ENCODE measurements at regions not wholly inside any gene's neighbourhood (a gene's known extent, or its start where the extent isn't known, plus 50 kb on each side); places are given as distances from the start of the nearest gene placed in this dataset.

DNA sequence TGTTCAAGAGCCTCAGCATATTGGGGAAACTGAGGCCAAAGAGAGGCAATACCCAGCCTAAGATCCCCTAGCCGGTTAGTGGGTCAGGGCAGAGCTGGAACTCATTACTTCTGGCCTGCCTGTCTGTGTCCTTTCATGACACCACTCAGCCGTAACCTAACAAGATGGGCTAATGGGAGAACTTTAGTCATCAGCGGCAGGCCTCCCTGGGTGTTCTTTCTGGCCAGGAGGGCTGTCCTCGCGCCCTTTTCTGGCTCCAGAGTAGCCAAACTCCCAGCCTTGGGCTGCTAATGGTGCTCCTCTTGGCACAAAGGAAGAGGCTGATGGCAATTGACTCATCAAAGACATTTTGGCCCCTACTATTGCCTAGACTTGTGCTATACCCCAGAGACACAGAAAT is 76.6 kb downstream of the NCR2 start:
- H3K27ac ChIP-seq (ENCODE audit: extremely low read depth, low read depth, low read length): no peak overlapping the region
- H3K9me3 ChIP-seq (ENCODE audit: control insufficient read depth, insufficient read depth, low read depth, low read length): no peaks in the 10 kb centered on the region
- TF ChIP-seq ZNF423 (tag by site-specific recombination; IDR thresholded peaks at IDR 0.05) (no peak), GLIS1 (tag by site-specific recombination; IDR thresholded peaks at IDR 0.05) (peak; percentile 74)
- ChIA-PET CTCF (interaction anchor here (0.9 to 2.5 kb wide), 3 partner anchors 11 to 43 kb away, joined by 4 to 18 read pairs (median 5); no protein-coding TSS in a partner anchor), POLR2A (no interaction called here)
- H3K36me3 ChIP-seq (ENCODE audit: control insufficient read depth in 2 of 2, insufficient read depth in 1 of 2, low read length in 2 of 2): no peaks in the 10 kb centered on the region
- H3K4me1 ChIP-seq (ENCODE audit: control insufficient read depth, insufficient read depth, low read length): no peaks in the 10 kb centered on the region
- no peak overlapping the region for H3K4me3 ChIP-seq (ENCODE audit: low read depth, low read length)

DNA sequence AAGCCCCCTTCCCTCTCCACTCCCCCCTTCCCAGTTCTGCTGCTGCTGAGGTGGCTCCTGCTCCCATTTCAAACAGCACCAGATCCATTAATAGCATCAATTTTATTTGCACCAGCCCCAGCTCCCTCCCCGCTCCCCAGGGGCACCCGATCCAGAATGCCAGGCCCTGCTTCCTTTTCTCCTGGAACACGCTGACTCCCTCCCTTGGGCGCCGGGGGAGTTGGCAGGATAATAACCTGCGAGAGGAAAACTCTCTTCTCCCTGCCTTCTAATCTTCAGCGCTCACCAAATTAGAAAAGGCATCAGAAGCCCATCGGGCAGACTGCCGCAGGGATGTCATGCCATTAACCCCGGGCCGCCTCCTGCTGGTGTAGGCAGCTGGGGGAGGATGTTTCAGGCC is 77.8 kb downstream of the NCR2 start:
- Histone ChIP-seq H3K27ac (ENCODE audit: extremely low read depth, low read depth, low read length) (no peak overlapping the region), H3K9me3 (ENCODE audit: control insufficient read depth, insufficient read depth, low read depth, low read length) (no peaks in the 10 kb centered on the region), H3K36me3 (ENCODE audit: control insufficient read depth in 2 of 2, insufficient read depth in 1 of 2, low read length in 2 of 2) (no peaks in the 10 kb centered on the region), H3K4me1 (ENCODE audit: control insufficient read depth, insufficient read depth, low read length) (no peaks in the 10 kb centered on the region), H3K4me3 (ENCODE audit: low read depth, low read length) (no peak overlapping the region)
- TF ChIP-seq, protein P1, sequence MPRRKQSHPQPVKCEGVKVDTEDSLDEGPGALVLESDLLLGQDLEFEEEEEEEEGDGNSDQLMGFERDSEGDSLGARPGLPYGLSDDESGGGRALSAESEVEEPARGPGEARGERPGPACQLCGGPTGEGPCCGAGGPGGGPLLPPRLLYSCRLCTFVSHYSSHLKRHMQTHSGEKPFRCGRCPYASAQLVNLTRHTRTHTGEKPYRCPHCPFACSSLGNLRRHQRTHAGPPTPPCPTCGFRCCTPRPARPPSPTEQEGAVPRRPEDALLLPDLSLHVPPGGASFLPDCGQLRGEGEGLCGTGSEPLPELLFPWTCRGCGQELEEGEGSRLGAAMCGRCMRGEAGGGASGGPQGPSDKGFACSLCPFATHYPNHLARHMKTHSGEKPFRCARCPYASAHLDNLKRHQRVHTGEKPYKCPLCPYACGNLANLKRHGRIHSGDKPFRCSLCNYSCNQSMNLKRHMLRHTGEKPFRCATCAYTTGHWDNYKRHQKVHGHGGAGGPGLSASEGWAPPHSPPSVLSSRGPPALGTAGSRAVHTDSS (tag by site-specific recombination; IDR thresholded peaks at IDR 0.05): no peak
- TF ChIP-seq ZNF341 (tag by site-specific recombination; IDR thresholded peaks at IDR 0.05; ENCODE audit: low read depth) (no peak), ZBTB49 (tag by site-specific recombination; IDR thresholded peaks at IDR 0.05; ENCODE audit: low read depth) (no peak), ZNF324 (tag by site-specific recombination; IDR thresholded peaks at IDR 0.05) (no peak), ZNF37A (tag by site-specific recombination; IDR thresholded peaks at IDR 0.05) (no peak), ZNF302 (tag by site-specific recombination; IDR thresholded peaks at IDR 0.05; ENCODE audit: low read depth) (no peak), ZNF404 (tag by site-specific recombination; IDR thresholded peaks at IDR 0.05) (no peak), ZBTB20 (tag by site-specific recombination; IDR thresholded peaks at IDR 0.05) (no peak), ZFHX2 (tag by site-specific recombination; conservative IDR thresholded peaks at IDR 0.05) (no peak), MYNN (tag by site-specific recombination; IDR thresholded peaks at IDR 0.05; ENCODE audit: borderline replicate concordance) (no peak), ZNF658 (tag by site-specific recombination; IDR thresholded peaks at IDR 0.05) (no peak), ZNF19 (tag by site-specific recombination; IDR thresholded peaks at IDR 0.05; ENCODE audit: low read depth) (no peak), SCRT1 (tag by site-specific recombination; IDR thresholded peaks at IDR 0.05; ENCODE audit: borderline replicate concordance) (no peak), SCRT2 (tag by site-specific recombination; IDR thresholded peaks at IDR 0.05) (no peak), HOXA7 (CRISPR knock-in tag; IDR thresholded peaks at IDR 0.05; ENCODE audit: borderline replicate concordance) (no peak), GLIS2 (tag by site-specific recombination; IDR thresholded peaks at IDR 0.05) (no peak), MZF1 (tag by site-specific recombination; IDR thresholded peaks at IDR 0.05; ENCODE audit: borderline replicate concordance) (no peak), ZNF174 (tag by site-specific recombination; IDR thresholded peaks at IDR 0.05) (no peak), REPIN1 (tag by site-specific recombination; IDR thresholded peaks at IDR 0.05; ENCODE audit: low read depth) (no peak)
- TF ChIP-seq, protein P2, sequence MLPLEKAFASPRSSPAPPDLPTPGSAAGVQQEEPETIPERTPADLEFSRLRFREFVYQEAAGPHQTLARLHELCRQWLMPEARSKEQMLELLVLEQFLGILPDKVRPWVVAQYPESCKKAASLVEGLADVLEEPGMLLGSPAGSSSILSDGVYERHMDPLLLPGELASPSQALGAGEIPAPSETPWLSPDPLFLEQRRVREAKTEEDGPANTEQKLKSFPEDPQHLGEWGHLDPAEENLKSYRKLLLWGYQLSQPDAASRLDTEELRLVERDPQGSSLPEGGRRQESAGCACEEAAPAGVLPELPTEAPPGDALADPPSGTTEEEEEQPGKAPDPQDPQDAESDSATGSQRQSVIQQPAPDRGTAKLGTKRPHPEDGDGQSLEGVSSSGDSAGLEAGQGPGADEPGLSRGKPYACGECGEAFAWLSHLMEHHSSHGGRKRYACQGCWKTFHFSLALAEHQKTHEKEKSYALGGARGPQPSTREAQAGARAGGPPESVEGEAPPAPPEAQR (tag by site-specific recombination; IDR thresholded peaks at IDR 0.05): no peak
- ChIA-PET CTCF (interaction anchor here (1.1 to 2.5 kb wide), 3 partner anchors 10 to 190 kb away, joined by 5 to 18 read pairs (median 5); no protein-coding TSS in a partner anchor), POLR2A (interaction anchor here (0.8 kb wide), 1 partner anchor 80 kb away, joined by 3 read pairs; no protein-coding TSS in a partner anchor)
